NCI-H345 treated with DMSO at 0.1 percent for 48 hours (cell line): ENCODE measurements at regions not wholly inside any gene's neighbourhood (a gene's known extent, or its start where the extent isn't known, plus 50 kb on each side); places are given as distances from the start of the nearest gene placed in this dataset.
A peak's percentile ranks its signal among the peaks of the same experiment; 100 is the strongest.
"Not testable (repeated sequence)": the region's sequence is repeated elsewhere in the genome, so short reads cannot be mapped to it uniquely, and the experiment has no call there.

ENCODE experiments used
- DNase-seq: peaks from one replicate; lab custom pipeline; 2025; ENCODE audit not compliant: unreplicated experiment; lab: John Stamatoyannopoulos, UW

DNA sequence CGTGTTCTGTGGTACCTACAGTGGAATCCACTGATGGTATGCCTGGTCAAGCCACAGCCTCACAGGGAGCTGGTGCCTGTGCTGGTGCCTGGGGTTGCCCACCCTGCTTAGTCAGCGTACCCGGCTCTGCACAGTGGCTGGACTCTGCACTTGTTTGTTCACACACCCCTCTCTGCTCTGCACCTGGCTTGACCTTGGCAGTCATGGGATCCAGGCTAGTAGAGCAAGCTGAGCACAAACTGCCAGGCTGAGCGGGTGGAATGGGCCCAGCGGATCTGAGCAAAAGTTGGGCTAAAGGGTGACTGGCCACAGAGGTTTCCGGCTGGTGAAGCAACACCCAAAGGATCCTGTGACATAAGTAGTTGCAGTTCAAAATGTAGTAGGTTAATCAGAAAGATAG lies 163.5 kb downstream of the CDH19 start:
- no peak for DNase-seq

DNA sequence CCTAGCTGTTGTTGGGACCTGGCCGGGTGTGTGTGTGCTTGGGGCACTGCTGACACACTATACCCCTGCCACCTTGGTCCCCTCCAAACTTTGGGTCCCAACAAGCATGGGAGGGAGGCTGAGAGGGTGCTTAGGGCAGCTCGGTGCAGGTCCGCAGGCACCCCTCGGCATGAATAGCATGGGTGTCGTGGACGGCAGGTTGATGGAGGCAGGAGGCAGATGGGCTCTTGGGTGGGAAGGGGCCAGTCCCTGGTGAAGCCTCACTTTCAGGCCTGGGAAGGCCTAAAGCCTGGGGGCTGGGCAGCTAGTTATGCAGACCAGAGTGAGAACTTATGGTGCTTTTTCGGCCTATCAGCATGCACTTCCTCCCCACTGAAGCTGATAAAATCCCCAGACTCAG lies 164.2 kb downstream of the CDH19 start:
- DNase-seq: no peak

DNA sequence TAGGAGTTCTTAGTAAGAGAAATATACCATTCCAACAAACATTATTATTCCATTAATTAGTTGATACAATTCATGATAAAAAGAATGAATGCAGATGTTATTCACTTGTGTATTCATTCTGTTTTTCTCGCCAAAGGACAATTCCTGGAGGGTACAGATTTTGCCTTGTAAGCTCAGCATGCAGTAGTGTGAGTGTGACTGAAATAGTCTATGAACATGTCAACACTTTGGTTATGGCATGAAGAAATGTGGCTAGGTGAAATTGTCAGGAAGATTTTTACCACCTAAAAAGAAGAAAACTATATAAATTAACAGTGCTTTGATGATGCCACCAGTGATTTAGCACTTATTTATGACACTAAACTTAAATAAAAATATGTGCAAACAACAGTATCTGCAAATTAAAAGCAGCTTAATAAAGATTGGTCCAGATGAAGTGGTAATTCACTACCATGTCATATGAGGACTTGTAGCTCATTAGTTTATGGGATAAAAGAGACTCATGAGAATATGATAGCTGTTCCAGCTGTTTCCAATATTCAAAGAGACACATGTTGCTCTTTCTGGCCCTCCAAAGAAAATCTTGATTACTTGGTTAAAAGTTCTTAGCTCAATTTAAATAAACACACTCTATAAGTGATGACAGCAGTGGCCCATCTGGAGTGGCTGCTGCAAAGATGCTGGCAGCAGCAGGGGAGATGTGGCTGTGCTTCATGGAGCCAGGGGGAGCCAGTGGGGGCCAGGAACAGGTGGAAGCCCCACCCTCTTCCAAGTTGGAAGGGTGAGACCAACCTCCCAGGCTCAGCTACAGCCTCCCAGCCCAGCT lies 165.0 kb downstream of the CDH19 start:
- DNase-seq: no peak

DNA sequence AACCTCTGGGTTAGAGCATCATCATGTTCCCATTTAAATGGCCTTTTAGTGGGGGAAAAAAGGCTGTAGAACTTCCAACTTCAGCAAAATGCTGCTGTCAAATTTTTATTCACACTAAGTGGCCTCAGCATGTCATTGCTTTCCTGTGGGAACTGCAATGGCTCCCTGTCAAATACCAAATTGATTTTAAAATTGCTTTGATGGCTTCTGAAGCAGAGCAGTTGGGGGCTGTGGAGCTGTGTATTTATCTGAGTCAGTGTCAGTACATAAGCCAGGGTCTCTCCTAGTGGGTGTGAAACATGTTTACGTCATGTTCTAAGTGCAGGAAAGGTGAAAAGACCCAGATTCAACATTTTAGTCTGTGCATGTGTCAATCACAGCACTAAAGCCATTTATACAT lies 171.3 kb downstream of the CDH19 start:
- no peak for DNase-seq

DNA sequence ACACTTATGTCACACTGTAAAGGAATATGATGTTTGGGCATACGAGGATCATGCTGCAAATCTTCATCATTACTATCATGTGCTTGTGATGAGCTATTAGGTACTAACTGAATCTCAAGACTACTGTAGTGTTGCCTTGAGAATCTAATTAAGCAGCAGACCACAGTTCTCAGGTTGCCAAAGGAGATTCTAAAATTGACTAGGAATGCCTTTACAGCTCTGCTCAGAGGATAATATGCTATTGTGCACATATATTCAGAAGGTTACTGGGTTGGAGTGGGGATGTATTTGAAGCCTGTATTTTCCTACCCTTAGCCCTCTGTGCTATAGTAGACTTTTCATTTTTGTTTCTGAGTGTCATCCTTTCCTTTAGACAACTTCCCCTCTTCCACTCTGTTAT lies 175.1 kb downstream of the CDH19 start:
- DNase-seq: no peak

DNA sequence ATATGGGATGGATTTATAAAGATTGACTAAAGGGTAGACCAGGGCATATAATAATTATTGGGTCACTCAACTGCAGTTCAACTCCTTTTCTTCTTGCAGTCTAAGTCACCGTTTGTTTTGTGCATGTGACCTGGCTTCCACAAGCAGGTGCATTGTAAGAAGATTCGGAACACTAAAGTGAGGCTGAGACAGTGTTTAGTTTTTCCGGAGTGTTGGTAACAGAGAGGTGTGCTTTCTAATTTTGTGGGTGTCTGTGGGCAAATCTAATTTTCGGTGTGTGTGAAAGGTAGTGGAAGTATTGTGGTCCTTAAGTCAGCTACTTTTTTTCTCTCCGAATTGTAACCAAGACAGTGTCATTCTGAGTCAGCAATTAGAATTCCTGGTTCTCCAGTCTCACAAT lies 184.5 kb downstream of the CDH19 start:
- no peak for DNase-seq

DNA sequence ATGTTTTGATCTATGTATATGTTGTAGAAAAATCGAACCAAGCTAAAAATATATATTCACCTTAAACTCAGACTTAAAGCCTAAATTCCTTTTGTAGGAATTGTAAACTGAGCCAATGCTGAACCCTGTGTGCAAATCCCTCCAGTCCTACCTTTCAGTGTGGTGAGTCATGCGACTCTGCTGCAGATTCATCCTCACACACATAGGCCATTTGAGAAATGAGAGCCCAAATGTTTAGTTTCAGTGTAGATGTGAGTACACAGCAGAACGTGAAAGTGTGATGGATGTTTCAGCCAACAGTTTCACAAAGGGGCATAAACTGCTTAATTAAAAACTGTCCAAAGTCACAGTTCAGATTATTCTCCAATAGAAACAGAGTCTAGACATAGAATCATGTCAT lies 193.2 kb downstream of the CDH19 start:
- no peak for DNase-seq

DNA sequence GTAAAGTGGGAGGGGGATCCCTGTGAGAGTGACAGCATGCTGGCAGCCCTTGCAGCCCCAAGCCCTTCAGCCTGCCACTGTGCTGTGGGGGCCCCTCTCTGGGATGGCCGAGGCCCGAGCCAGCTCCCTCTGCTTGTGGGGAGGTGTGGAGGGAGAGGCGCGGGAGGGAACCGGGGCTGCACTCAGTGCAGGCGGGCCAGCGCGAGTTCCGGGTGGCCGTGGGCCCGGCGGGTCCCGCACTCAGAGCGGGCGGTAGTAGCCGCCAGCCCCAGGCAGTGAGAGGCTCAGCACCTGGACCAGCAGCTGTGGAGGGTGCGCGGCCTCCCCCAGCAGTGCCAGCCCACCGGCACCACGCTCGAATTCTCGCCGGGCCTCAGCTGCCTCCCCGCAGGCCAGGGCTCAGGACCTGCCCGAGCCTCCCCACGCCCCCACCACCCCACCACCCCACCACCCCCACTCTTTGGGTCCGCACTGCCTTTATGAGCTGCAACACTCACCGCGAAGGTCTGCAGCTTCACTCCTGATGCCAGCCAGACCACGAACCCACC lies 208.1 kb downstream of the CDH19 start:
- DNase-seq: no peak

DNA sequence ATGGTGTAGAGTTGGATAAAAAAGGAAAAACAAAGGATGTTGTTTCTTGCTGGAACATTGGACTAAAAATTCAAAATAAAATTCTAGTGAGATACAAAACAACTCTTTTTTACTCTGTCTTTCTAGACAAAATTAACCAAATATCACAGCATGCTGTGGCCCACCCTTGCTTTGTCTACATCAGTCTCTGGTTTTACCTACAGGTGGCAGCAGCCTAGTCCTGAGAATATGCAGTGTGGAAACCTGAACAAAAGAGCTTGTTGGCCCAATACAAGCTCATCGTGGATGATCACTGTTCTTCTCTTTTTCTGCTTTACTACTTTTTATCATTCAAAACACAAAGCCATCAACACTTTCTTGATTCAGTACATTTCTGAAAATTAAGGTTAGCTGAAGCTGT lies 210.4 kb downstream of the CDH19 start:
- no peak for DNase-seq

DNA sequence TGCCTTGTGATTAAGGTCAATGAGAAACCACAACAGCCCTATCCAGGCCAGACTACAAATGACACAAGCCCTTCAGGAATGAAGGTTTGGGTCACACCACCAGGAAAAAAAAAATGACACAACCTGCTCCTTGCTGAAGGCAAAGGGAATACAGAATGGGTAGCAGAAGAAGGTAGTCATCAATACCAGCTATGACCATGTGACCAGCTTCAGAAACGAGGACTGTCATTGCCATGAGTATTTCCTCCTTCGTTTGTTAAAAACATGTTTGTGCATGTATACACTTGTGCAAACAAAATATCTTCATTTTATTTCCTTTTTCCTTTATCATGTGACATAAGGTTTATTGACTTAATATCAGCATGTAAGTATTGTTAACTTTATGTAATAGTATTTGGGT lies 226.6 kb downstream of the CDH19 start:
- no peak for DNase-seq

DNA sequence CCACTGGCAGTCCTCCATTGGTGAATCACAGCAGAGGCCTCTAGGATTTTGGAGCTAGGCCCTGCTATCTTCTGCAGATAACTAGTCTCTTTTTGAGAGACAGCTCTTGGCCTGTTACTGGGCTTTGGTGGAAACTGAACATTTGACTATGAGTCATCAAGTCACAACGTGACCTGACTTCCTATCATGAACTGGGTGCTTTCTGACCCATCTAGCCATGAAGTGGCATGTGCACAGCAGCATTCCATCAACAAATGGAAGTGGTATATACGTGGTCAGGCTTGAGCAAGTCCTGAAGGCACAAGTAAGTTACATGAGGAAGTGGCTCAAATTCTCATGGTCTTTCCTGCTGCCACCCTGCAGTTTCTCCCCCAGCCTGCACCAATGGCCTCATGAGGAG lies 228.5 kb downstream of the CDH19 start:
- DNase-seq: not testable (repeated sequence)

DNA sequence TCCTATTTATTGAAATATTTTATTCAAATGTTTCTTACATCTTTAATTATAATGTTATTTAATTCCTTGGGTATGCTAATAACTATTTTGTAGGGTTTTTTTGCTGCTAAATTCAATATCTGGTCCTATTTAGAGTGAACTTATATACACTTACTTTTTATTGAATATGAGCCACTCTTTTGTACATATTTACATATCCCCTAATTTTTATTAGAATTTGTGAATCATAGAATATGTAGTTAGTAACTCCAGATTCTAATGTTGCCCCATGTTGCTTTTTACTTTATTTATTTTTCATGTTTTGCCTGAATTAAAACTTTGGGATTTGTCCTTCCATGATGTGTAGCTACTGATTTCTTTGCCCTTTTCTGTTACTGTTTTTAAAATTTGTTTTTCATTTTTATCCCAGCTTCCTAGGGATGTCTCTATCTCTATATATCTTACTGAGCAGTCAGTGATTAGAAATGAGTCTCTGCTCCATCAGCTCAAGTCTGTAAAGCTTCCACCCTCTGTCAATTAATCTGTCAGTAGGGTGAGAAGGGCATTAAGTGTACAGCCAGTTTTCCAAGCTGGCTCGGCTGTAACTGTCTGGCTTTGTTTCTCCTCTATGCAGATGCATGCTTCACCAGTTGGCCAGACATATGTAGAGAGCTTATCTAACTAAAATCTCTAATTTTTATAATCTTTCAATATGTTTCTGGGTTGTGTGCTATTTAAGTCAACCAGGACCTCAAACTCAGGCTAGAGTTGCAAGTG lies 256.9 kb downstream of the CDH19 start:
- DNase-seq: no peak

DNA sequence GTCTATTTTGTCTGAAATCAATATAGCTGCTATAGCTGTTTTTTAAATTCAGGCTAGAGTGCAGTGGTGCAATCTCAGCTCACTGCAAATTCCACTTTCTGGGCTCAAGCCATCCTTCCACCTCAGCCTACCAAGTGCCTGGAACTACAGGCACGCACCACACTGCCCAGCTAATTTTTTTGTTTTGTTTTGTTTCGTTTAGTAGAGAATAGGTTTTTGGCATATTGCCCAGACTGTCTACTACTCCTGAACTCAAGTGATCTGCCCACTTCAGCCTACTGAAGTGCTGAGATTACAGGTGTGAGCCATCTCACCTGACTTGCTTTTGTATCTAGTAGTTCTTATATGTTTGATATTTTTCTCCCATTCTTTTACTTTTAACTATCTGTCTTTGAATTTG lies 259.7 kb downstream of the CDH19 start:
- DNase-seq: peak; percentile 79

DNA sequence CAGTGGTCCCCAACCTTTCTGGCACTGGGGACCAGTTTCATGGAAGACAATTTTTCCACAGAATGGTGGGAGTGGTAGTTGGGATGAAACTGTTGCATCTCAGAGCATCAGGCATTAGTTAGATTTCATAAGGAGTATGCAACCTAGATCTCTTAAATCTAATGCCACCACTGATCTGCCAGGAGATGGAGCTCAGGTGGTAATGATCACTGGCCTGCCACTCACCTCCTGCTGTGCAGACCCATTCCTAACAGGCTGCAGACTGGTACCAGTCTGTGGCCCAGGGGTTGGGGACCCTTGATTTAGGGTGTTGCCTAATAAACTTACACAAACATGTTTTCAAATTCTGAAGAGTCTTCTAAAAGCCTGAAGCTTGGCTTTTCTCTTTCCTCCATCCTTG lies 261.3 kb downstream of the CDH19 start:
- no peak for DNase-seq

DNA sequence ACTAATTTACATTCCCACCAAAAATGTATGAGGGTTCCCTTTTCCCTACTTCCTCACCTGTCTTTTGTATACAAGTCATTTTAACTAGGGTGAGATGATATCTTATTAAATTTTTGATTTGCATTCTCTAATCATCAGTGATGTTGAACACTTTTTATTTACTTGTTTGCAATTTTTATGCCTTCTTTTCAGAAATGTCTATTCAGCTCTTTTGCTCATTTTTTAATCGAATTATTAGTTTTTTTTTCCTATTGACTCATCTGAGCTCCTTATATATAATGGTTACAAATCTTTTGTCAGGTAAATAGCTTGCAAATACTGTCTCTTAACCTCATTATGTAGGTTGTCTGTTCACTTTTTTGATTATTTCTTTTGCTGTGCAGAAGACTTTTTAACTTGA lies 269.4 kb downstream of the CDH19 start:
- DNase-seq: no peak

DNA sequence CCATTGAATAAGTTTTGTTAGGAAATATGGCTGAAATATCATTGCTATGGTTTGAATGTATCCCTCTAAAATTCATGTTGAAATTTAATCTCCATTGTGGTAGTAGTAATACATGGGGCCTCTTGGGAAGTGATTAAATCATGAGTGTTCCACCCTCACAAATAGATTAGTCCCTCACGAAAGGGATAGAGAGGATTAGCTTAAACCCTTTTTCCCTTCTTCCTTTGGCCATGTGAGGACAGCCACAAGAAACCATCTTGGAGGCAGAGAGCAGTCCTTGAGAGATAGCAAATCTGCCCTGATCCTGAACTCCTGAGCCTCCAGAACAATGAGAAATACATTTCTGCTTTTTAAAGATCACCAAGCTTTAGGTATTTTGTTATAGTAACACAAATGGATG lies 274.2 kb downstream of the CDH19 start:
- DNase-seq: no peak

DNA sequence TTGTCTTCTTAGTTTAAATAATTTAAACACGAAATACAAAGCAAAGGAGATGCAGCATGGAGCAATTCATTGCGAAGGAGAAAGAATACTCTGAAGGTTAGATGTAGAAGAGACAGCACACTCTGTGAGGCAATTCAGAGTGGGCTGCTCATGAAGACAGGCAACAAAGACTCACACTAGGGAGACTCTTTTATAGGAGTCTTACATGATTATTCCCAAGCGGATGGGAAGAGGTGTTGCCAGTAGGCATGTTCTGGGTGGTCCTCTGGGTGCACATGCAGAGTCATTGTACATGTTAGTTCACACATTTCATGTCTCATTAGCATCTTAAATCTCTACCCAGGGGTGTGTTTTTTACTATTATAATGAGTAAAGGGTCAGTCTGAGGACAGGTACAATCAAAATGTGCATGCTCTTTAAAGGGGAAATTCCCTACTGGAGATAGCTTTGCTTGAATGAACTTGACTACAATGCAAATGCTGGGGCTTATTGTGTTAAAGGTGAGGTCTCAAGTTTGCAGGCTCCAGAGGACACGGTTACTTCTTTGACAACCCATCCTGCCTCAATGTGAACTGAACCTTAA lies 275.5 kb downstream of the CDH19 start:
- DNase-seq: no peak

DNA sequence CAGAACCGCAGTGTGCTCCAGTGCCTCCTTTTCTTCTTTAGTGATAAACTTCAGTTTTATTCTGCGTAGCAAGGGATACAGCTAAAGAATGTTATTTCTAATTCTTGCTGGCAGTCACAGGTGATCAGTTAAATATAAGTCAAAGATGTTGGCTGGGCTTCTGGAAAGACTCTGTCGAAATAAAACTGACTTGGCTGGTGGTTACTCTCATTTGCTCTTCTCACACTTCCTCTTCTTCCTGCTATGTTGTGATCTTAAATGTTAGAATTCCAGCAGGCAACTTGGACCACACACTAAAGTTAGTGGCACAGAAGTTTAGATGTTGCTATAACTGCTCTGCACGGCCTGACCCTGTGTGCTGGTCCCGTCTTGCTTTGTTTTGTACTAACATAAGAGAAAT lies 278.6 kb downstream of the CDH19 start:
- DNase-seq: no peak

DNA sequence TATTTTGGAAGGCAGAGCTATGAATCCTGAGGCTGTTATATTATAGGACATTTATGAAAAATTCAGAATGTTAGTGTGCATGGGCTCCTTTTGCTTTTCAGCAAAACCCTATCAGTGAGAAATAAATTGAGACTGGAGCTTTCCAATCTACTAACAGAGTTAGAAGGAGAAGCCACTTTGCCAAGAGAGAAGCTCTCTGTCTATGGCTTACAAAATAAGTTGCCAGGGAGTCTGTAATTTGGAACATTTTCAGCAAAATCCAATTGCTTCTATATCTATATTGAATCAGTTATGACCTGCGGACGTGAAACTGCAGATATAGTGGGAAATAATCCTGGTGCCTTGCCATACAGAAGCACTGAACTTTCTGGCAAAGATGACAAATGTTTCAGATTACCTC lies 279.3 kb downstream of the CDH19 start:
- DNase-seq: no peak

DNA sequence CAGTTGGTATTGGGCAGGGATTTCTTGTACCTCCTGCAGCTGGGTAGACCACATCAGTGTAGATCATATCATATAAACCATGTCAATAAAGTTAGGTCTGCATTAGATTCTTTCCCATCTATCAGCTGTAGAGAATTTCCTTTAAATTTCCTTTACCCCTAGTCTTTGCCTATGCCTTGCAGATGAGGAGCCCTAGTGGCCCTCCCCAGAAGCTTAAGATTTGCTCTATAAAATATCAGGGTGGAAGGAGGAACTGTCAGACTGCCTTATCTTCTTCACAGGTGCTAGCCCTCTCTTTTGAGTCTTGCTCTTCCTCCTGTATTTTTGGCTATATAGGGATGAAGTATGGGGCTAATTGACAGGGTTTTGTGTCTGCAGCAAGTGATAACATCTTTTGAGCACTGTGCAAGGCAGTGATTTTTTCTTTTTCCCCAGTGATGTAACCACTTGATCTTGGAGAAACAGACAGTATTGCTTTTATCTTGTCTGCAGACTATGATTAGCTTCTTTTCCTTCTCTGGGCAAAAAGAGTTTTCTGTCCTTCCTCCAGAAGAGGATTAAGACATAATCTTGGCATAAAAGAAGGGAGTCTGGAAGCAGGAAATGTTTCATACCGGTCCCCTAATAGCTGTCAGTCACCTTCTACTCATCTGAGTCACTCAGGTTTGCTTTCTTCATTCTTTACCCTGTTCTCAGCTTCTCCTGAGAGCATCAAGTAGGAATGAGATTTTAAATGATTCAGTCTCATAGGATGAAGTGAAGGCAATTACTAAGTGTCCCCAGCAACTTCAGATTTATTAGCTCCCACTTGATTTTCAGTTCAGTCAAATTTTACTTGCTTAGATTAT lies 286.4 kb downstream of the CDH19 start:
- DNase-seq: no peak

DNA sequence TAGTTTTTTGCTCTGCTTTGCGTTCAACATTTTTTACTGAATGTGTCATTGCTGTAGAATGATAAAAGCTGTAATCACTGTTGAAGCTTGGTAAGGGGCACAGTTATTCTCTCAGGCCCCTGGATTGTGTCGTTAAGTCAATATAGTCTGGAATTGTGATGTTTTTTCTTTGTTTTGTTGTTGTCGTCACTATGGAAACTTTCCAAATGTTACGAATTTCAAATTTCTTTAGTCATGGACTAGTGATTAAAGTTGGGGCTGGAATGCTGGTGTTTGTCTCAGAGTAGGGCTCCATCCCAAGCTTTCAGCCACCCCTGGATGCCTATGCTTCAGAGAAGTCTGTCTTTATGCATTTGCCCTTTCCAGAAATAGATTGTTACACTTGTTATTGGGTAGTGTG lies 287.2 kb downstream of the CDH19 start:
- DNase-seq: no peak
